Spinal cord (tissue), 9 donors: ENCODE measurements at regions not wholly inside any gene's neighbourhood (a gene's known extent, or its start where the extent isn't known, plus 50 kb on each side); places are given as distances from the start of the nearest gene placed in this dataset.

Experiments
- DNase-seq, 6 donors: peaks; one replicate each; pipeline versions ENCODE4 v3.0.0 to v3.0.0-alpha.2; 2013 to 2015; ENCODE audit warnings: low spot score in 6 of 6, low read depth in 4 of 6
- H3K27ac ChIP-seq: one replicate; pipeline ENCODE4 v1.5.1; 2013; ENCODE audit warnings: low read depth, low read length, control low read depth
- H3K27me3 ChIP-seq: one replicate; pipeline ENCODE4 v1.6.1; 2013; ENCODE audit warnings: low read length; ENCODE audit not compliant: control insufficient read depth, insufficient read depth
- H3K36me3 ChIP-seq: one replicate; pipeline ENCODE4 v1.6.1; 2013; ENCODE audit warnings: low read length; ENCODE audit not compliant: control insufficient read depth, insufficient read depth
- H3K4me1 ChIP-seq: one replicate; pipeline ENCODE4 v1.6.1; 2013; ENCODE audit warnings: low read length; ENCODE audit not compliant: control insufficient read depth, insufficient read depth
- H3K4me3 ChIP-seq: one replicate; pipeline ENCODE4 v1.5.1; 2013; ENCODE audit warnings: low read depth, low read length, control low read depth
- H3K9me3 ChIP-seq: one replicate; pipeline ENCODE4 v1.6.1; 2013; ENCODE audit warnings: low read length; ENCODE audit not compliant: control insufficient read depth, insufficient read depth
- WGBS: methylation state at CpG from one replicate; pipeline ENCODE4 v1.1.5; 2013; ENCODE audit warnings: missing lambda C conversion rate; ENCODE audit not compliant: insufficient coverage; 5-methylcytosine and 5-hydroxymethylcytosine counted together
- donor health status: healthy.

DNA sequence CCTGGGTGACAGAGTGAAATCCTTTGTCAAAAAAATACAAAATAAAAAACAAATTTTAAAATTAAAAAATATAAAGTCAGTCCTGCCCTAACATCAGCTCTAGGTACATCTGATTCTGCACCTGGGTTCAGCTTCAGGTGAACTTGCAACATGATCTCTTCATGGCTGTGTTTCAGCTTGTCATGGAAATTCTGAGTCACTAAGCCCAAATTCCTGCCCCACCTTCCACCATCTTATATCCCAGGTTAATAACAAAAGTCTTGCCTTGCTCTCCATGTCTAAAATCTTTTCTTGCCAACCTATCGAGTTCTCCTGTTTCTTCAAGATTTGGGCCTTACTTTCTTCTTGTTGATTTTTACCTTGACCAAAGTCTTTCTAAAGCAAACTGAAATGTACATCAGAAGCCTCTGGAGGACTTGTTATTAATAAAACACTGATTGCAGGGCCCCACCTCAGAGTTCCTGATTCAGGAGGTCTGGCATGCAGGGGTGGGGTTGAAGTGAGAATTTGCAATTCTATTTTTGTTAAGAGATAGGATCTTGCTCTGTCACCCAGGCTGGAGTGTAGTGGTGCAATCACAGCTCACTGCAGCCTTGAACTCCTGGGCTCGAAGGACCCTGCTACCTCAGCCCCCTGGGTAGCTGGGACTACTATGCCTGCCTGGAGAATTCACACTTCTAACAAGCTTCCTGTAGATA lies 125.8 kb upstream of the VCX3A start:
- 92% methylated on average over 2 of the region's 2 CpGs for WGBS
- no peak overlapping the region for H3K27ac ChIP-seq
- H3K4me1 ChIP-seq: no peaks in the 10 kb centered on the region
- no peaks in the 10 kb centered on the region for H3K9me3 ChIP-seq
- H3K36me3 ChIP-seq: no peaks in the 10 kb centered on the region
- H3K27me3 ChIP-seq: no peaks in the 10 kb centered on the region
- no peak overlapping the region for H3K4me3 ChIP-seq
- no peak for DNase-seq

DNA sequence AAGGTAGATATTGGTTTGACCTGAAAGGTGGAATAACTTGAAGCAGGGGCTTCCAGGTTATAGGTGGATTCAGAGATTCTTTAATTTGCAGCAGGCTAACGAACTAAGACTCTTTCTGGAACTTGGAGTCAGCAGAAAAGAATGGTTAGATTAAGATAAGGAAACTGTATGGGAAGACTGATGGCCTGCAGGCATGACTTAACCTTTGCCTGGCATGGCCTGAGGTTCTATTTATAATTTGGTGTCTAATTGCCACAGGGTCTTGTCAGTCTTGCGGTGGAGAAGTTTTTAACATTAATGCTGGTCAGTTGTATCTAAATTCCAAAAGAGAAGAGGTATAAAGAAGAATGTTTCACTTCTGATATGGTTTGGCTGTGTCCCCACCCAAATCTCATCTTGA lies 110.3 kb upstream of the VCX3A start:
- Histone ChIP-seq H3K27ac (no peak overlapping the region), H3K4me1 (no peaks in the 10 kb centered on the region), H3K9me3 (no peaks in the 10 kb centered on the region), H3K36me3 (no peaks in the 10 kb centered on the region), H3K27me3 (no peaks in the 10 kb centered on the region), H3K4me3 (no peak overlapping the region)
- 83% methylated on average over 2 of the region's 2 CpGs for WGBS
- DNase-seq: no peak

DNA sequence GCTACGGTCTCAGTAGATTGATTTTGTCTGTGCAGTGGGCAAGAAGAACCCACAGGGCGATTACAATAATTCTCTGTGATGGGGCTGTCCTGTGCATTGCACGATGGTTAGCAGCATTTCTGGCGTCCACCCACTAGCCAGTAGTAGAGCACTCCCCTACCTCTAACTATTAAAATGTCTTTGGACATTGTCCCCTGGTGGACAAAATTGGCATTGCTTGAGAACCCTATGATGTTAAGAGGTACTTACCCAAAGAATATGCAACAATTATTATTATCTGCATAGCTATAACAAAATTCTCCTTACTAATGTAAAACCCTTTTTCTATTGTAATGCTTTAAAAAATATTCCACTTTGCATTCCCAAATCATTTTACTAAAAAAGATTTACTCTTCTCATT lies 109.5 kb upstream of the VCX3A start:
- H3K27me3 ChIP-seq: no peaks in the 10 kb centered on the region
- no peak overlapping the region for H3K27ac ChIP-seq
- no peak for DNase-seq
- H3K4me1 ChIP-seq: no peaks in the 10 kb centered on the region
- H3K36me3 ChIP-seq: no peaks in the 10 kb centered on the region
- H3K9me3 ChIP-seq: no peaks in the 10 kb centered on the region
- 92% methylated on average over 2 of the region's 4 CpGs for WGBS
- no peak overlapping the region for H3K4me3 ChIP-seq

DNA sequence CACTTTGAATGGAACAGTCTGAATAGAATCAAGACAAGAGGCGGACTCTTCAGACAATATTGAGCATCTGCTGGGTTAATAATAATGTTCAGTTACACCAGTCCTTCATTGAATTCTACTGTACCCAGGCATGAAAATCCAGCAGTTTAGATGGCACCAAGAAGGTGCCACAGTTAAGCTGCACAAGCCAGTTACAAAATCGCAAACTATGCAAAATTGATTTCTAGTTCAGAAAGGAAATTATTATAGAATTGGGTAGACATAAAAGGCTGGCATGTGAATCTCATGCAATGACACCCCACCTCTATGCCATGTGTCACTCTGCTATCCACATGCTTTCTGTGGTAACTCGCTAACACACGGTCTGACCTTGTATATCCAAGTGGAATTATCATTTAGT lies 105.8 kb upstream of the VCX3A start:
- Histone ChIP-seq H3K36me3 (no peaks in the 10 kb centered on the region), H3K27ac (no peak overlapping the region)
- WGBS: 100% methylated on average over 1 of the region's 4 CpGs

DNA sequence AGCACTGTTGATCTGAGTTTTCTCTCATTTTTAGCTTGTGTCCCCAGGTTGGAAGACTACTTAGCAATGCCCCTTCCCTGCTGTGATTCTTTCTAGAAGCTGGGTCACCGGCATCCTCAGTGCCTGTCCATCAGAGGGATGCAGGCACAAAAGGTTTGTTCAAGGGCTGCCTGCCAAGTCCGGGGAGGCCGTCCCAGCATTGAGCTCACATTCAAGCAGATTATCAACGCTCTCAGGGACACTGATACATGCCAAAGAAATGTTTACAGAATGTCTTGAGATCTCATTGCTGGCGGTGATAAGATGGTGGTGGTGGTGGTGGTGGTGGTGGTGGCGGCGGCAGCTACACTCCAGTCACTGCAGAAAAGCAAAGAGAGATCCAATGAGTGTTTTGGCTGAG lies 79.6 kb upstream of the VCX3A start:
- Histone ChIP-seq H3K4me3 (no peak overlapping the region), H3K4me1 (no peaks in the 10 kb centered on the region), H3K27me3 (peaks cover 2% of the 10 kb centered on the region), H3K9me3 (no peaks in the 10 kb centered on the region), H3K27ac (no peak overlapping the region), H3K36me3 (no peaks in the 10 kb centered on the region)
- WGBS: 44% methylated on average over 3 of the region's 7 CpGs
- peak in 2 of 6 donors; percentile 25 to 42 for DNase-seq

More for the DNA sequence above, 105.8 kb upstream of the VCX3A start:
- no peak overlapping the region for H3K4me3 ChIP-seq
- H3K27me3 ChIP-seq: no peaks in the 10 kb centered on the region
- DNase-seq: no peak
- peaks cover 1% of the 10 kb centered on the region for H3K9me3 ChIP-seq
- H3K4me1 ChIP-seq: no peaks in the 10 kb centered on the region

DNA sequence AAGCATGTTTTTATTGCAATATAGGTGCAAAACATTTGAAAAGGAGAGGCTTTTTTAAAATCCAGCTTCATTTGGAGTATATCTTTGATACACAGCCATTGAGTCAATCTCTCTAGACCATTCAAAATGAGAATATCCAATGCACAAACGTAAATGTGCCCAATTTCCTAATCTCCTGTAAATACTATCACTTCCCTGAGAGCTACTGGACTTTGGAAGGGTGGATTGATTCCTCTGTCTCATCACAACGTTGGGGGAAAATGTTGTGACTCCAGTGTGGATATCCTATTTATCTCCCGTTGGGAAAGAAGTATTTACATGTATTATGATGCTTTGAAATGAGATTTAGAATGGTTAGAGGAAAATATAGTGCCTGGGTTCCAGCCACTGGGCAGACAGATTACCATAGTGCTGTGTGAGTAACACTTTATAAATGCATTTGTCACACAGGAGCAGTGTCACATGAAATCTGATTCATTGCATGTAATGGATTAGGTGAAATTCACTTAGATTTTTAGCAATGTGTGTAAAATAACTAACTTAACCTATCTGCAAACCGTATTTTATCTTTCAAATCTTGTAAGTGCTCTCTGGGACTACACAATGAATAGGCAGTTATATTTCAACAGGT lies 64.4 kb upstream of the VCX3A start:
- Histone ChIP-seq H3K4me3 (no peak overlapping the region), H3K36me3 (no peaks in the 10 kb centered on the region), H3K9me3 (peaks cover 2% of the 10 kb centered on the region), H3K27ac (no peak overlapping the region), H3K4me1 (no peaks in the 10 kb centered on the region), H3K27me3 (no peaks in the 10 kb centered on the region)
- WGBS: 80% methylated on average over 1 of the region's 4 CpGs
- DNase-seq: no peak
